SKM-1 treated with dmso at 0.1 percent for 144 hours (cell line): ENCODE measurements at regions not wholly inside any gene's neighbourhood (a gene's known extent, or its start where the extent isn't known, plus 50 kb on each side); places are given as distances from the start of the nearest gene placed in this dataset.

Experiments
- DNase-seq: peaks from one replicate; lab custom pipeline; 2025; ENCODE audit not compliant: unreplicated experiment; lab: John Stamatoyannopoulos, UW

GRCh38 chr16:85971902-85972638, 73.1 kb downstream of the IRF8 start:
- no peak for DNase-seq

- DNase-seq, result no peak
These were observed 75.7 kb downstream of the IRF8 start for GRCh38 chr16:85974428-85975375.

GRCh38 chr16:85975451-85975981, 76.6 kb downstream of the IRF8 start:
- peak; percentile 9 for DNase-seq

GRCh38 chr16:85978291-85978775, 79.4 kb downstream of the IRF8 start:
- DNase-seq, result peak; percentile 79

- no peak for DNase-seq
These were observed 80.0 kb downstream of the IRF8 start for GRCh38 chr16:85978976-85979375.

GRCh38 chr16:85979605-85980004, 80.6 kb downstream of the IRF8 start:
- DNase-seq, result no peak

GRCh38 chr16:85980686-85981085, 81.7 kb downstream of the IRF8 start:
- no peak for DNase-seq

GRCh38 chr16:85981826-85982562, 83.0 kb downstream of the IRF8 start:
- DNase-seq, result no peak

- peak; percentile 91 for DNase-seq
These were observed 83.6 kb downstream of the IRF8 start for GRCh38 chr16:85982563-85982939.

GRCh38 chr16:85983064-85983463, 84.1 kb downstream of the IRF8 start:
- DNase-seq, result no peak

GRCh38 chr16:85983606-85984230, 84.8 kb downstream of the IRF8 start:
- no peak for DNase-seq

GRCh38 chr16:85984231-85984880, 85.4 kb downstream of the IRF8 start:
- no peak for DNase-seq

GRCh38 chr16:85984947-85985451, 86.0 kb downstream of the IRF8 start:
- no peak for DNase-seq

- DNase-seq, result no peak
These were observed 88.2 kb downstream of the IRF8 start for GRCh38 chr16:85986931-85987749.

GRCh38 chr16:85987750-85988078, 88.8 kb downstream of the IRF8 start:
- DNase-seq, result no peak

- no peak for DNase-seq
These were observed 89.3 kb downstream of the IRF8 start for GRCh38 chr16:85988306-85988705.

- DNase-seq, result no peak
These were observed 89.9 kb downstream of the IRF8 start for GRCh38 chr16:85988723-85989313.

- no peak for DNase-seq
These were observed 90.4 kb downstream of the IRF8 start for GRCh38 chr16:85989376-85989775.
